Urinary bladder (tissue), 3 donors: ENCODE measurements at regions not wholly inside any gene's neighbourhood (a gene's known extent, or its start where the extent isn't known, plus 50 kb on each side); places are given as distances from the start of the nearest gene placed in this dataset.
"Not testable (repeated sequence)": the region's sequence is repeated elsewhere in the genome, so short reads cannot be mapped to it uniquely, and the experiment has no call there.

Source experiments
- DNase-seq: peaks from one replicate; pipeline ENCODE4 v3.0.0-alpha.2; 2015; ENCODE audit errors: extremely low spot score
- H3K27ac ChIP-seq: one replicate; pipeline ENCODE4 v1.5.1; 2013; ENCODE audit warnings: low read depth, mild to moderate bottlenecking, moderate library complexity
- H3K36me3 ChIP-seq: one replicate; pipeline ENCODE4 v1.6.1; 2013; ENCODE audit warnings: mild to moderate bottlenecking, moderate library complexity; ENCODE audit not compliant: insufficient read depth
- H3K4me1 ChIP-seq: one replicate; pipeline ENCODE4 v1.6.1; 2013; ENCODE audit warnings: mild to moderate bottlenecking, moderate library complexity; ENCODE audit not compliant: insufficient read depth
- H3K4me3 ChIP-seq: one replicate; pipeline ENCODE4 v1.5.1; 2013; ENCODE audit warnings: low read depth, low read length
- WGBS: extraction: QIAGEN DNeasy Blood & Tissue Kit; methylation state at CpG from one replicate; pipeline ENCODE4 v1.1.7; 2013; 5-methylcytosine and 5-hydroxymethylcytosine counted together
- donor health status: healthy with polysubstance abuse.
- donor health status: healthy.

DNA sequence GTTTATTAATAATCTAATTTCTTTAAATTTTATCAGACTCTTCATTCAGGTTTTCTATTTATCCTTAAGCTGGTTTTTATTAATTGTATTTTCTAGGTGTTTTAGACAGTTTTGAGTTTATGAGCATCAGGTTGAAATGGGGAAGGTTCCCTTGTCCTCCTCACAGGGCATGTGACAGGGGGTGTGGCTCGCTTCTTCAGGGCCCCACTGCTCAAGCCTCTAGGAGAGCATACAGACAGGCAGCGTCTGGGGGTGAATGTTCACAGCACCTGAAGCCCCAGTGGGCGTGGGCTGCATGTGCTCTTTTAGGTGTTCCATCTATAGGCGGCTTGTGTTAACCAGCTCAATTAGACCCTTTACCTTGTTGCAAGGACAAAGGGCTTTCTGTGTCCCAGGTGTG, 78.2 kb upstream of the RUFY1 start:
- no peak for DNase-seq
- 68% methylated on average over 4 of the region's 4 CpGs for WGBS

DNA sequence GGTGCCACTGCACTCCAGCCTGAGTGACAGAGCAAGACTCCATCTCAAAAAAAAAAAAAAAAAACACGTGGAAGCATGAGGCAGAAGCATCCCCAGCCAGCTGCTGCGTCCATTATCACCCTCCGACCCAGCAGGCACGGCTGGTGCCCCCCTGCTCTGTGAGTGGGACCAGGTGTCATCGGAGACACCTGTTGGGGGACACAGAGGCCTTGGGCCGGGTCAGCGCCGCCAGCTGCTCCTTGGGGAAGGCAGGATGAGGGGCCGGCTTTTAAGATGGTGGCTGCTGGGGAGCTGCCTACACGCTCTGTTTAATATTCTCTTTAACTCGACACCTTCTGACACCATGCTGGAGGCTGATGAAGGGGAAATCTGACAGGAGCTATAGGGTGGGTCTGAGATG, 80.2 kb upstream of the RUFY1 start:
- Histone ChIP-seq H3K36me3 (no peaks in the 10 kb centered on the region), H3K4me1 (no peaks in the 10 kb centered on the region), H3K27ac (no peak overlapping the region), H3K4me3 (no peak overlapping the region)
- WGBS = 73% methylated on average over 11 of the region's 11 CpGs
- DNase-seq = no peak

More for the DNA sequence above, 78.2 kb upstream of the RUFY1 start:
- H3K4me1 ChIP-seq = no peaks in the 10 kb centered on the region
- H3K36me3 ChIP-seq = no peaks in the 10 kb centered on the region
- H3K27ac ChIP-seq = no peak overlapping the region
- H3K4me3 ChIP-seq = no peak overlapping the region

DNA sequence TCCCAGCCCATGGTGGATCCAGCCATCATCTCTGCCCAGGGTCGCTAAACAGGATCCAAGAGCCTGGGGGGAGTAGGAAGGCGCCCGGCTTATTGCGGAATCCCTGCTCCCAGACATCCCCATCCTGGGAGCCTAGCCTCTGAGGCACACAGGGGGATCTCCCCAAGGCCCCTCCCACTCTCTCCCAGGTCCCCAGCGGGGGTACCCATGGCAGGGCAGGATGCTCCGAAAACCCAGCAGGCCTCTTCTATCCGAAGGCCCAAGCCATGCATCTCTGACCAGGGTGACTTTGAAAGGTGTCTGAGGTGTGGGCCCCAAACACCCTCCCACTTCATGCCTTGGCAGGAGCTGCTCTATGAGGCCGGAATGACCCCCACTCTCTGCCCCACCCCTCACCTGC, 81.7 kb upstream of the RUFY1 start:
- no peak overlapping the region for H3K4me3 ChIP-seq
- H3K36me3 ChIP-seq = no peaks in the 10 kb centered on the region
- no peak for DNase-seq
- 69% methylated on average over 8 of the region's 8 CpGs for whole genome bisulfite sequencing
- H3K4me1 ChIP-seq = no peaks in the 10 kb centered on the region
- H3K27ac ChIP-seq = no peak overlapping the region

GRCh38 chr5:179467441-179467840, 82.9 kb upstream of the RUFY1 start:
- Histone ChIP-seq H3K36me3 (no peaks in the 10 kb centered on the region), H3K4me3 (no peak overlapping the region), H3K4me1 (no peaks in the 10 kb centered on the region), H3K27ac (no peak overlapping the region)
- no peak for DNase-seq
- 96% methylated on average over 11 of the region's 11 CpGs for WGBS

- H3K4me1 ChIP-seq = no peaks in the 10 kb centered on the region
- 93% methylated on average over 10 of the region's 10 CpGs for WGBS
- H3K36me3 ChIP-seq = no peaks in the 10 kb centered on the region
- H3K4me3 ChIP-seq = no peak overlapping the region
- no peak for DNase-seq
- no peak overlapping the region for H3K27ac ChIP-seq
Measured at GRCh38 chr5:179464631-179465030, 85.7 kb upstream of the RUFY1 start.

DNA sequence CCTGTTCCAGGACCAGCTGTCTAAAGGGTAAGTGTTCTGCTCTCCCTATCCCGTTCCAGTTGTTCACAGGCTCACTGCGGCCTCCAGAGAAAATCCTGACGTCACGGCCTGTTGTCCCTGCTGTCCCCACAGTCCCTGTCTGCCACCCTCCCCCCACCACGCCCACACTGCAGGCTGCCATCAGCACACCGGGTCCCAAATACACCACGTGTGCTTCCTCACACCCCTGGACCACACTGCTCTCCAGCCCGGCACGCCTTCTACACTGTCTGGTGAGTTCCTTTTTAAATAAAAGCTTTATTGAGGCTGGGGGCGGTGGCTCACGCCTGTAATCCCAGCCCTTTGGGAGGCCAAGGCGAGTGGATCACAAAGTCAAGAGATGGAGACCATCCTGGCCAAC, 88.3 kb upstream of the RUFY1 start:
- no peak for DNase-seq
- Histone ChIP-seq H3K4me1 (no peaks in the 10 kb centered on the region), H3K4me3 (no peak overlapping the region), H3K36me3 (no peaks in the 10 kb centered on the region), H3K27ac (no peak overlapping the region)
- 84% methylated on average over 12 of the region's 12 CpGs for WGBS

DNA sequence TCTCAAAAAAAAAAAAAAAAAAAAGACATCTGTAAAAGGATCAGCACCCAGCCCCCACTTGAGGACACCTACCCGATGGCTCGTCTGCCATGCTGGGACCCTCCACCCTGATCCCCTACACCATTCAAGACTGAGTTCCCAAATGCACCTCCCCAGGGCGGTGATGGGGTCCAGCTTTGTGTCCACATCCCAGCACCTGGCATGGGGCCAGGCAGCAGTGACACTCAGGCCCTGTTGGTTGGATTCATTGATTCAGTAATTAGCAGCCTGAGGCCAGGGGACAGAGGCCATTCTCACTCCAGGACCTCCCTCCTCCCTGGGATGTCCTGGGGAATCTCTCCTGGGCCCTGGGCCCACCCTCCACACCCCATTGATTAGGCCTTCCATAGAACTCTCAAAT, 88.8 kb upstream of the RUFY1 start:
- Histone ChIP-seq H3K4me1 (no peaks in the 10 kb centered on the region), H3K27ac (no peak overlapping the region), H3K4me3 (no peak overlapping the region), H3K36me3 (no peaks in the 10 kb centered on the region)
- WGBS = 94% methylated on average over 3 of the region's 3 CpGs
- no peak for DNase-seq

DNA sequence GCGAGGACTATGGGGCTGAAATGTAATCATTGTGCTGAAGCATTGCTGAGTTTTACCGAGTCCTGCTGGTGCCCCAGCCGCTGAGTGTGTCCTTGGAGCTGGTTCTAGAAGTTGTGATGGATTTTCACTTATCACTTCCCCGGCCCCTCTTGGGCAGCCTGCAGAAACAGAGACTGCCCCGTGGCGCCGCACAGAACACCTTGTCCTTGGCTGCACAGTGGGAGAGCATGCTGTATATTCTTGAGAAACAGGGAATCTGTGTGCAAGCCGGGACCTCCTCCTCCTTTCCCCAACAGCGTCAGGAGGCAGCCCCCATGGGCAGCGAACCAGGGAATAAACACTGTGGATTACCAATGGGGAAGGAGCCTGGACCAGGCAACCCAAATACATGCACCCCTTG, 90.6 kb upstream of the RUFY1 start:
- no peak overlapping the region for H3K27ac ChIP-seq
- no peaks in the 10 kb centered on the region for H3K4me1 ChIP-seq
- DNase-seq = no peak
- H3K36me3 ChIP-seq = no peaks in the 10 kb centered on the region
- WGBS = 38% methylated on average over 10 of the region's 10 CpGs
- H3K4me3 ChIP-seq = no peak overlapping the region

DNA sequence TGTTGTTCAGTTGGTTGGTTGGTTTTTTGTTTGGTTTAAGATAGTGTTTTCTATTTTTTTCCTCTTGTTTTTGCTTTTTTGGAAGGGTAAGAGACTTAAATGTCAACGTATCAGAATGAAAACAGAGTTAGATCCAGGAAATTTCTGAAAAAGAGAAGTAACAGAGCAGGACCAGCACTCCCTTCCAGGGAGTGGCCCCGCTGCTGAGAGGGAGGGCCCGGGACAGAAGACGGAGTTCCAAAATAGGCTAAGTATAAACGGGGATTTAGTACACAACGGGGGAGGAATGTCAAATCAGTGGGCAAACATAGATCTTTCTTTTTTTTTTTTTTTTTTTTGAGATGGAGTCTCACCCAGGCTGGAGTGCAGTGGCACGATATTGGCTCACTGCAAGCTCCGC, 92.7 kb upstream of the RUFY1 start:
- Histone ChIP-seq H3K36me3 (no peaks in the 10 kb centered on the region), H3K27ac (no peak overlapping the region), H3K4me1 (no peaks in the 10 kb centered on the region), H3K4me3 (no peak overlapping the region)
- DNase-seq = no peak
- 64% methylated on average over 8 of the region's 8 CpGs for WGBS

DNA sequence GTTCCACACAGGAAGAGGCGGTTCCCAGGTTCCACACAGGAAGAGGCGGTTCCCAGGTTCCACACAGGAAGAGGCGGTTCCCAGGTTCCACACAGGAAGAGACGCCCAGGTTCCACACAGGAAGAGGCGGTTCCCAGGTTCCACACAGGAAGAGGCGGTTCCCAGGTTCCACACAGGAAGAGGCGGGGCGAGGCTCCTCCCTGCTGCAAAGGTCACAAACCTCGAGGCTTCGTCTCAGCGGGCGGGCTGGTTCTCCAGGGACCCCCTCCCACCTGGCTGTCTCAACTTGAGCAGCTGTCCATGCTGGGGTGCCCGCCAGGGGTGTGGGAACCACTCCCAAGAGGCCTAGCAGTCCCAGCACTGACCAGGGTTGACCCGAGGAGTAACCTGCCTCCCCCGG, 94.3 kb upstream of the RUFY1 start:
- H3K27ac ChIP-seq, H3K4me1 ChIP-seq, DNase-seq, H3K4me3 ChIP-seq, H3K36me3 ChIP-seq: not testable (repeated sequence)
- 85% methylated on average over 14 of the region's 15 CpGs for WGBS

DNA sequence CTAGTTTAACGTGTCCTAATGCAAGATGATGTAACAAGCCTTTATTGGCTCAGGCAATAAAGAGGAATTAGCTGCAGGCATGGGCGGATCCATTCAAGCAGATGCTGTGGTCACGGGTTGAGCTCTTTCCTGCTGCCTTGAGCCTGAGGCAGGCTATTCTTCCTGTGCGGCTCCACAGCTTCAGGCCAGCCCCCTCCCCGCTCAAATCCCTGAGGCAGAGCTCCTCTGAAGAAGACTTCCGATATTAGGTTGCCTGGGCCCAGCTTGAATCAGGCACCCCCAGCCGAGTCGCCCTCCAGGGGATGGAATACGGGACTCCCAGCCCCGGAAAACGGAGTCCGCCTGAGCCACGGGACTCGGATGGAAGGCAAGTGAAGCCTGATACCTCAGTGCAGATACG, 95.0 kb upstream of the RUFY1 start:
- no peak overlapping the region for H3K27ac ChIP-seq
- DNase-seq = no peak
- no peak overlapping the region for H3K4me3 ChIP-seq
- no peaks in the 10 kb centered on the region for H3K36me3 ChIP-seq
- 78% methylated on average over 15 of the region's 15 CpGs for WGBS
- H3K4me1 ChIP-seq = no peaks in the 10 kb centered on the region

GRCh38 chr5:179454356-179454755, 96.0 kb upstream of the RUFY1 start:
- no peak for DNase-seq
- Histone ChIP-seq H3K27ac (no peak overlapping the region), H3K4me3 (no peak overlapping the region), H3K36me3 (no peaks in the 10 kb centered on the region), H3K4me1 (no peaks in the 10 kb centered on the region)
- 75% methylated on average over 9 of the region's 9 CpGs for WGBS

DNA sequence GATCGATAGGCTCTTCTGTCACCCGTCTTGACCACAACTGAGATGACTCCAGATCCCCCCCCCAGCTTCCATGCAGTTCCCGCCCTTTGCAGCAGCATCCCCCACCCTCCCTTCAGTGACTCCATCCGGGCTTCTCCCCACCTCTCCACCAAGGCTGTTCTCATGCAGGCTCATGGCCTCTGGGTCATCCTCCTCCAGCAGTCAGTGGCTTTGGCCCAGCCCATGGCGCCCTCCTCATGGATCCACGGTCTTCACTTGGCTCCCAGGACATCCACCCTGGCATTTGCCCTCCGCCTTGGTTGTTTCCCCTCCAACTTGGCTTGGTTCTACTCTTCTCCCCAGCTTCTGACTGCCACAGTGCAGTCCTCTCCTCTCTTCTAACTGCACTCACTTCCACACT, 96.7 kb upstream of the RUFY1 start:
- Histone ChIP-seq H3K36me3 (no peaks in the 10 kb centered on the region), H3K27ac (no peak overlapping the region), H3K4me3 (no peak overlapping the region), H3K4me1 (no peaks in the 10 kb centered on the region)
- 84% methylated on average over 7 of the region's 7 CpGs for WGBS
- no peak for DNase-seq

DNA sequence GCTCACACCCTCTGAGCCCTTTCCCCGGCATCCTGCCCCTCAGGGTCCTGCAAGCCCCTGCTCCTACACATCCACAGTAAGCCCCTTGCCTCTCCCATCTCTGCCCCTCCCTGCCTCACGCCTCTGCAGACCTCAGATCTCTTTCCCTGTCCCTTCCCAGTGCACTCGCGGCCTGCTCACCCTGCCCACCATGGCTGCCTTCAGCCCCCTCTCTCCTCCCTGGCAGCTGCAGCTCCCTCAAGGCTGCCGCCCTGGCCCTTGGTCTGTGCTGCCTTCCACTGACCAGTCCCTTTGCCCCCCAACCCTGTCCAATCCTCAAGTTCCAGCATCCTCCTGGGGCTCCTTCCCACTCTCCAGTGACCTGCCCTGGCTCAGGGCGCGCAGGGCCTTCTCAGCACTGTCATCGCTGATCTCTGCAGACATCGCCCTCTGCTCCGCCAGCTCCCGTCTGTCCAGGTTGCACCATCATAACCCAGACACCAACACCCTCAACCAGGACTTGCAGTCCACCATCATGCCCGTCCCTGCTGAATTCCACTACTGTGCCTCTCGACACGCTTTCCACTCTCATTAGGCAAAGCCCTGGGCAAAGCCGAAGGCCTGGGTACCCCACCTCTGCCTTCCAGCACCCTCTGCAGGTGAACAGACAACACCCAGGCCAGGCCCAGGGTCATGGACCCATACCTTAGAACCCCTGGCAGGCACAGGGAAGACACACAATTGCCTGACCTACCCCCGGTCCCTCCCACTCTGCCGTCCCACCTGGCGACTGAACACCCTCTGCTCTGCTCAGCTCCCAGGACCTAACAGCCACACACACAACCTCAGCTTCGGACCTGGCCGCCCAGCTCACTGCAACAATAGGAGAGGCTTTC, 97.8 kb upstream of the RUFY1 start:
- Histone ChIP-seq H3K36me3 (no peaks in the 10 kb centered on the region), H3K27ac (no peak overlapping the region), H3K4me3 (no peak overlapping the region), H3K4me1 (no peaks in the 10 kb centered on the region)
- WGBS = 91% methylated on average over 20 of the region's 20 CpGs
- DNase-seq = no peak

DNA sequence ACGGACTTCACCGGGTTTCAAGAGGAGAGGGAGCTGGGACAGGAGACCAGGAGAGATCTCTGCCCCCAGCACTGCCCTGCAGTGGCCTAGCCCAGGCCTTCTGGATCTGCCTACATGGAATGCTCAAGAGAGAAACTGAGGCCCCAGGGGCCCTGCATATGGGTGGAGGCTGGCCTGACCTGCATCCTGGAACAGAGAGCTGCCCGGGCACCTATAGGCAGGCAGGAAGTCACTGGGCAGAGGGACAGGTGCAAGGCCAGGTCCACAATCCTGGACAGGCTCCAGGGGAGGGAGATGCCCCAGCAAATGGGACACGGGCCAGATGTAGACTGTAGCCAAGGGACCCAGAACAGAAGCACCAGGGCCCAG, 98.5 kb upstream of the RUFY1 start:
- no peaks in the 10 kb centered on the region for H3K4me1 ChIP-seq
- H3K27ac ChIP-seq = no peak overlapping the region
- no peak overlapping the region for H3K4me3 ChIP-seq
- no peak for DNase-seq
- 85% methylated on average over 4 of the region's 4 CpGs for WGBS
- no peaks in the 10 kb centered on the region for H3K36me3 ChIP-seq
